Mesenchymal stem cell (in vitro differentiated cells and primary cell): ENCODE measurements at regions not wholly inside any gene's neighbourhood (a gene's known extent, or its start where the extent isn't known, plus 50 kb on each side); places are given as distances from the start of the nearest gene placed in this dataset.
A peak's percentile ranks its signal among the peaks of the same experiment; 100 is the strongest.

Experiments
- DNase-seq: peaks from one replicate; pipeline ENCODE4 v3.0.0-alpha.2; 2013
- H2AFZ ChIP-seq: one replicate; pipeline ENCODE4 v1.6.1; 2013; ENCODE audit warnings: low read depth, mild to moderate bottlenecking, control low read depth, inconsistent platforms, low read length, moderate library complexity
- H2AK5ac ChIP-seq: 2 replicates; pipeline ENCODE4 v1.6.1; 2013; ENCODE audit warnings: low read length, moderate library complexity, mild to moderate bottlenecking, inconsistent platforms; ENCODE audit not compliant: severe bottlenecking
- H2BK120ac ChIP-seq: one replicate; pipeline ENCODE4 v1.6.1; 2013; ENCODE audit warnings: low read depth, mild to moderate bottlenecking, inconsistent platforms, low read length, moderate library complexity
- H2BK12ac ChIP-seq, 2 experiments: one replicate each; pipeline ENCODE4 v1.6.1; 2013; ENCODE audit warnings: inconsistent platforms in 2 of 2, low read length in 2 of 2, mild to moderate bottlenecking in 2 of 2, moderate library complexity in 2 of 2, control low read depth in 1 of 2
- H2BK15ac ChIP-seq: one replicate; pipeline ENCODE4 v1.6.1; 2013; ENCODE audit warnings: mild to moderate bottlenecking, low read depth, inconsistent platforms; ENCODE audit not compliant: poor library complexity, severe bottlenecking
- H2BK5ac ChIP-seq: 2 replicates; pipeline ENCODE4 v1.6.1; 2013; ENCODE audit warnings: low read depth, mild to moderate bottlenecking, low read length, control low read depth, inconsistent platforms; ENCODE audit not compliant: poor library complexity, severe bottlenecking
- H3K14ac ChIP-seq, 2 experiments: one replicate each; pipeline ENCODE4 v1.6.1; 2013; ENCODE audit warnings: inconsistent platforms in 2 of 2, low read length in 2 of 2, control low read depth in 1 of 2, mild to moderate bottlenecking in 1 of 2, moderate library complexity in 1 of 2
- H3K18ac ChIP-seq, 2 experiments: one replicate each; pipeline ENCODE4 v1.6.1; 2013; ENCODE audit warnings: inconsistent platforms in 2 of 2, low read length in 2 of 2, control low read depth in 1 of 2, low read depth in 1 of 2, mild to moderate bottlenecking in 1 of 2
- H3K23ac ChIP-seq, 2 experiments: one replicate each; pipeline ENCODE4 v1.6.1; 2013; ENCODE audit warnings: inconsistent platforms in 2 of 2, low read length in 2 of 2, mild to moderate bottlenecking in 2 of 2, moderate library complexity in 2 of 2, control low read depth in 1 of 2
- H3K27ac ChIP-seq: 2 replicates; pipeline ENCODE4 v1.5.1; 2013; ENCODE audit warnings: mild to moderate bottlenecking, moderate library complexity, low read length, control low read depth, inconsistent platforms; ENCODE audit not compliant: poor library complexity, severe bottlenecking
- H3K27me3 ChIP-seq, 2 experiments: 2 replicates each; pipeline versions ENCODE4 v1.6.1 to v1.7.0; 2013; ENCODE audit warnings: low read length in 2 of 2, mild to moderate bottlenecking in 2 of 2, moderate library complexity in 2 of 2, control low read depth in 1 of 2, inconsistent platforms in 1 of 2; ENCODE audit not compliant: control insufficient read depth in 1 of 2, insufficient read depth in 1 of 2
- H3K36me3 ChIP-seq, 2 experiments: 2 replicates each; pipeline versions ENCODE4 v1.6.1 to v1.7.0; 2013; ENCODE audit warnings: low read length in 2 of 2, control low read depth in 1 of 2, inconsistent platforms in 1 of 2, low read depth in 1 of 2, mild to moderate bottlenecking in 1 of 2; ENCODE audit not compliant: insufficient read depth in 2 of 2, control insufficient read depth in 1 of 2
- H3K4ac ChIP-seq, 2 experiments: one replicate each; pipeline ENCODE4 v1.6.1; 2013; ENCODE audit warnings: inconsistent platforms in 2 of 2, low read length in 2 of 2, mild to moderate bottlenecking in 2 of 2, moderate library complexity in 2 of 2, control low read depth in 1 of 2, low read depth in 1 of 2
- H3K4me1 ChIP-seq: 2 replicates; pipeline ENCODE4 v1.6.1; 2013; ENCODE audit warnings: low read depth, low read length, control low read depth; ENCODE audit not compliant: control insufficient read depth, insufficient read depth
- H3K4me2 ChIP-seq: 2 replicates; pipeline ENCODE4 v1.6.1; 2013; ENCODE audit warnings: low read length, mild to moderate bottlenecking, inconsistent platforms; ENCODE audit not compliant: poor library complexity, severe bottlenecking
- H3K4me3 ChIP-seq, 2 experiments: 2 replicates each; pipeline versions ENCODE4 v1.5.1 to v1.7.0; 2013; ENCODE audit warnings: low read length in 2 of 2, mild to moderate bottlenecking in 2 of 2, control low read depth in 1 of 2, low read depth in 1 of 2; ENCODE audit not compliant: insufficient read depth in 1 of 2
- H3K79me1 ChIP-seq: replicated peaks from 2 replicates; pipeline ENCODE4 v1.6.1; 2013; ENCODE audit warnings: mild to moderate bottlenecking, control low read depth, low read length, inconsistent platforms; ENCODE audit not compliant: poor library complexity, severe bottlenecking
- H3K9ac ChIP-seq: 2 replicates; pipeline ENCODE4 v1.7.0; 2013; ENCODE audit warnings: mild to moderate bottlenecking, low read length, moderate library complexity
- H3K9me3 ChIP-seq: 2 replicates; pipeline ENCODE4 v1.7.0; 2013; ENCODE audit warnings: mild to moderate bottlenecking, low read length; ENCODE audit not compliant: control insufficient read depth
- H4K8ac ChIP-seq: one replicate; pipeline ENCODE4 v1.6.1; 2013; ENCODE audit warnings: inconsistent platforms, mild to moderate bottlenecking, low read length, moderate library complexity
- H4K91ac ChIP-seq: one replicate; pipeline ENCODE4 v1.6.1; 2013; ENCODE audit warnings: mild to moderate bottlenecking, low read length, inconsistent platforms
- WGBS: methylation state at CpG from one replicate; pipeline ENCODE4 v1.1.7; 2013; ENCODE audit warnings: mixed read lengths; 5-methylcytosine and 5-hydroxymethylcytosine counted together

DNA sequence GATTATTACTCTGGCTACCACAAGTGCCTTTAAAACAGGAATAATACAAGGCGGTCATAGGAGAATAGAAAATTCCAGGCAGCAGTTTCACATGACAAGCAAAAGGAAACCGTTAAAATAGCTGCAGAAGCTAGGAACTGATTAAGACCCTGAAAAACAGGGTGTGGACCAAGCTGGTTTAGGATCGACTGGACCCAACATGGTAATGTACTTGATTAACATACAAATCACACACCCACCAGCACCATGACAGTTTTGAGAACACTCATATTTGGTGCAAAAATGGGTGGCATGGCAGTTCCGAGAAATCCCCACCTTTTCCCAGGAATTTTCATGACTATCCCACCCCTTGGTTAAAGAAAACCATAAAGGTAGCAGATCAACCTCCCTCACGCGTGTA is 51.9 kb upstream of the TMEM163 start:
- Histone ChIP-seq H3K14ac (no peak overlapping the region), H3K4me3 (no peak overlapping the region)
- 90% methylated on average over 6 of the region's 6 CpGs for WGBS

DNA sequence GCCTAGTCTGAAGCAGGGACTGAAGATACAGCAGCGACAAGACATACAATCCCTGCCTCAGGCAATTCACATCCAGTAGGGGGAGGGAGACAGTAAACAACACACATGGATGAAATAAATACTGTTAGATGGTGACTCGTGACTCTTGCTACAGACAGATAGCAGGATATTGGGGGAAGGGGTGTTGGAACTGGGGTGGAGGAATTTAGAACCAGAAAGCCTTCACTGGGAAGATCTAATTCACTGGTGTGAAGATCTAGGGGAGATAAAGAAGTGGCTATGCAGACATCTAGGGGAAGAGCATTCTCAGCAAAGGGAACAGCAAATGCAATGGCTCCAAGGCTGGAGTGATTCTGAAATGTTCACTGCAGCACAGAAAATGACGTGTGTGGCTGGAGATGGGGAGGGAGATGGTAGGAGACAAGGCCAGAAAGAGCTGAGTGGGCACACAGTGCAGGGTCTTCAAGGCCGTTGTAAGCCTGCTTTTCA is 52.6 kb upstream of the TMEM163 start:
- Histone ChIP-seq H2BK120ac (no peak overlapping the region), H3K18ac (peak overlapping the region in 1 of 2 experiments; percentile 31), H3K23ac (no peak overlapping the region), H3K4me2 (no peak overlapping the region), H3K4ac (peak overlapping the region in 1 of 2 experiments; percentile 4), H3K27me3 (peaks cover 0 to 14% of the 10 kb centered on the region in 2 experiments), H3K79me1 (no peaks in the 10 kb centered on the region), H3K27ac (no peak overlapping the region), H3K36me3 (no peaks in the 10 kb centered on the region), H3K4me1 (peaks cover 9% of the 10 kb centered on the region), H3K9ac (no peak overlapping the region), H2AFZ (no peak overlapping the region), H4K91ac (no peak overlapping the region), H2BK12ac (peak overlapping the region; percentile 27 to 31), H3K4me3 (no peak overlapping the region), H3K9me3 (no peaks in the 10 kb centered on the region), H2BK5ac (no peak overlapping the region), H3K14ac (no peak overlapping the region), H2BK15ac (no peak overlapping the region), H4K8ac (no peak overlapping the region), H2AK5ac (no peak overlapping the region)
- DNase-seq, result peak; percentile 53
- 19% methylated on average over 3 of the region's 4 CpGs for WGBS

More for the DNA sequence above, 51.9 kb upstream of the TMEM163 start:
- Histone ChIP-seq H3K18ac (peak overlapping the region in 1 of 2 experiments; percentile 28), H3K79me1 (no peaks in the 10 kb centered on the region), H3K9ac (no peak overlapping the region), H3K27ac (no peak overlapping the region), H2BK12ac (peak overlapping the region; percentile 29 to 31), H4K91ac (no peak overlapping the region), H2AFZ (no peak overlapping the region), H3K27me3 (peaks cover 0 to 14% of the 10 kb centered on the region in 2 experiments), H3K9me3 (no peaks in the 10 kb centered on the region), H3K4me1 (peaks cover 9% of the 10 kb centered on the region), H3K36me3 (no peaks in the 10 kb centered on the region), H2AK5ac (no peak overlapping the region), H3K23ac (no peak overlapping the region), H3K4me2 (no peak overlapping the region), H2BK15ac (no peak overlapping the region), H4K8ac (no peak overlapping the region), H3K4ac (no peak overlapping the region), H2BK5ac (no peak overlapping the region), H2BK120ac (no peak overlapping the region)
- DNase-seq, result no peak

DNA sequence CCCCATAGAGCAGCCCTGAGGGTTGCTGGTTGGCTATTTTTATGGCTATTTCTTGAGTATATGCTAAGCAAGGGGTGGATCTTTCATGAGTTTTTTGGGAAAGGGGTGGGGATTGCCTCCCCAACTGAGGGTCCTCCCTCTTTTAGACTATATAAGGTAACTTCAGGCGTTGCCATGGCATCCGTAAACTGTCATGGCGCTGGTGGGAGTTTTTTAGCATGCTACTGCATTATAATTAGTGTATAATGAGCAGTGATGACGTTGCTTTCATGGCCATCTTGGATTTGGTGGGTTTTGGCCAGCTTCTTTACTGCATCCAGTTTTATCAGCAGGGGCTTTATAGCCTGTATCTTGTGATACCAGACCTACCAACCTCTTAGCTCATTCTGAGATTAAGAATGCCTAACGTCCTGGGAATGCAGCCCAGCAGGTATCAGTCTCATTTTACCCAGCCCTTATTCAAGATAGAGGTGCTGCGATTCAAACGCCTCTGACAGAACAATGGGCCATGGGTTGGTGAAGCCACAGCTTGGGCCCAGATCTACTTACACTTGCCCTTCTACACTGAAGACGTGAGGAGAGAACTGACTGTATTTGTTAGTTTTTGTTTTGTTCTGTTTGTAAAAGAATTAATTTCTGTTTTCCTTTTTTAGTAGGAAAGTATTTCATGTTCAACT is 53.8 kb upstream of the TMEM163 start:
- no peak overlapping the region for H2BK12ac ChIP-seq
- H3K4ac ChIP-seq, result no peak overlapping the region
- peaks cover 9% of the 10 kb centered on the region for H3K4me1 ChIP-seq
- H2AFZ ChIP-seq, result no peak overlapping the region
- no peak for DNase-seq
- no peak overlapping the region for H3K27ac ChIP-seq
- no peak overlapping the region for H3K9ac ChIP-seq
- 81% methylated on average over 7 of the region's 8 CpGs for WGBS
- H3K18ac ChIP-seq, result no peak overlapping the region
- no peak overlapping the region for H3K4me2 ChIP-seq
- H3K9me3 ChIP-seq, result no peaks in the 10 kb centered on the region
- H3K23ac ChIP-seq, result no peak overlapping the region
- no peaks in the 10 kb centered on the region for H3K36me3 ChIP-seq
- H3K27me3 ChIP-seq, result peaks cover 0 to 14% of the 10 kb centered on the region in 2 experiments
- H4K8ac ChIP-seq, result no peak overlapping the region
- H2BK15ac ChIP-seq, result no peak overlapping the region
- no peak overlapping the region for H4K91ac ChIP-seq
- H2AK5ac ChIP-seq, result no peak overlapping the region
- no peak overlapping the region for H2BK5ac ChIP-seq
- H3K4me3 ChIP-seq, result no peak overlapping the region
- no peaks in the 10 kb centered on the region for H3K79me1 ChIP-seq
- no peak overlapping the region for H3K14ac ChIP-seq
- H2BK120ac ChIP-seq, result no peak overlapping the region

DNA sequence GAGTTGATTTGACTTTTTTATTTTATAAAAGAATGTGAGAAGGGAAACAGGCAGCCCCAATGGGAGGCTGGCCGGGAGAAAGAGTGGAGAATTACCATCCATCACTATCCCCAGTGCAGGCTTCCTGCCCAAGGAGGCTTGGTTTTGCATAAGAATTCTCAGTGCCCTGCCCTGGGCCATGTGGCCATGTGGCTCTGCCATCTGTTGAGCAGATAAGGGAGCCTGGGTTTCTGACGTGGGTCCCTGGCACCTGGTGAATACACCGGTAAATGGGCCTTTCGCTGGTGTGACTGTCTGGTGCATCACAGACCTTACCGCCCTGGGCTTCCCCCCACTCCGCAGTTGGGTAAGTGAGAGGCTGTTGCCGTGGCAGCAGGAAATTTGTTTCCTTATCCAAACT is 54.5 kb upstream of the TMEM163 start:
- H4K8ac ChIP-seq, result no peak overlapping the region
- H2BK12ac ChIP-seq, result peak overlapping the region in 1 of 2 experiments; percentile 76
- no peak overlapping the region for H3K14ac ChIP-seq
- H3K9me3 ChIP-seq, result no peaks in the 10 kb centered on the region
- peaks cover 0 to 18% of the 10 kb centered on the region in 2 experiments for H3K27me3 ChIP-seq
- 46% methylated on average over 7 of the region's 7 CpGs for WGBS
- H3K79me1 ChIP-seq, result no peaks in the 10 kb centered on the region
- H3K23ac ChIP-seq, result no peak overlapping the region
- H3K27ac ChIP-seq, result no peak overlapping the region
- no peak overlapping the region for H2BK5ac ChIP-seq
- H4K91ac ChIP-seq, result peak overlapping the region; percentile 70
- no peak overlapping the region for H3K4ac ChIP-seq
- H3K36me3 ChIP-seq, result no peaks in the 10 kb centered on the region
- peak; percentile 28 for DNase-seq
- peaks cover 9% of the 10 kb centered on the region for H3K4me1 ChIP-seq
- H2AFZ ChIP-seq, result no peak overlapping the region
- H3K18ac ChIP-seq, result no peak overlapping the region
- H3K9ac ChIP-seq, result no peak overlapping the region
- H3K4me2 ChIP-seq, result no peak overlapping the region
- H2BK120ac ChIP-seq, result no peak overlapping the region
- no peak overlapping the region for H3K4me3 ChIP-seq
- no peak overlapping the region for H2BK15ac ChIP-seq
- no peak overlapping the region for H2AK5ac ChIP-seq
